GM21528 (cell line): ENCODE measurements at regions not wholly inside any gene's neighbourhood (a gene's known extent, or its start where the extent isn't known, plus 50 kb on each side); places are given as distances from the start of the nearest gene placed in this dataset.

Experiments used
- ATAC-seq: cut with Tn5 transposase; IDR thresholded peaks from one replicate; pipeline ENCODE4 v1.9.1; 2021; ENCODE audit warnings: mild to moderate bottlenecking, moderate library complexity; ENCODE audit not compliant: unreplicated experiment, low FRiP score

- ATAC-seq: no peak
Observed at GRCh38 chr1:219805191-219805590, 123.2 kb downstream of the SLC30A10 start.

GRCh38 chr1:219801156-219801820, 127.1 kb downstream of the SLC30A10 start:
- ATAC-seq: no peak

GRCh38 chr1:219798283-219799030, 129.9 kb downstream of the SLC30A10 start:
- no peak for ATAC-seq

GRCh38 chr1:219797683-219798082, 130.7 kb downstream of the SLC30A10 start:
- no peak for ATAC-seq

- no peak for ATAC-seq
Observed at GRCh38 chr1:219797009-219797408, 131.3 kb downstream of the SLC30A10 start.

GRCh38 chr1:219795363-219795917, 132.9 kb downstream of the SLC30A10 start:
- ATAC-seq: no peak

GRCh38 chr1:219794085-219794743, 134.1 kb downstream of the SLC30A10 start:
- no peak for ATAC-seq

- ATAC-seq: no peak
Observed at GRCh38 chr1:219792337-219793021, 135.9 kb downstream of the SLC30A10 start.

- no peak for ATAC-seq
Observed at GRCh38 chr1:219791766-219792165, 136.6 kb downstream of the SLC30A10 start.

- ATAC-seq: no peak
Observed at GRCh38 chr1:219790834-219791615, 137.3 kb downstream of the SLC30A10 start.

GRCh38 chr1:219788700-219789099, 139.7 kb downstream of the SLC30A10 start:
- ATAC-seq: no peak

GRCh38 chr1:219788091-219788490, 140.3 kb downstream of the SLC30A10 start:
- no peak for ATAC-seq

- no peak for ATAC-seq
Observed at GRCh38 chr1:219784660-219785381, 143.5 kb downstream of the SLC30A10 start.

- ATAC-seq: no peak
Observed at GRCh38 chr1:219783605-219784235, 144.6 kb downstream of the SLC30A10 start.

- ATAC-seq: no peak
Observed at GRCh38 chr1:219782929-219783328, 145.4 kb downstream of the SLC30A10 start.

- no peak for ATAC-seq
Observed at GRCh38 chr1:219782311-219782710, 146.0 kb downstream of the SLC30A10 start.

- ATAC-seq: no peak
Observed at GRCh38 chr1:219781491-219781890, 146.9 kb downstream of the SLC30A10 start.

- ATAC-seq: no peak
Observed at GRCh38 chr1:219778793-219779369, 149.5 kb downstream of the SLC30A10 start.
